GM10248 (cell line): ENCODE measurements at regions not wholly inside any gene's neighbourhood (a gene's known extent, or its start where the extent isn't known, plus 50 kb on each side); places are given as distances from the start of the nearest gene placed in this dataset.

Experiments used
- CTCF ChIA-PET: fragments of 300-600 bp; sonication (Branson Sonifier 250); formaldehyde crosslinking; extraction: SDS; loops from one replicate; lab custom pipeline; 2021; ENCODE audit warnings: antibody characterized with exemption; lab: Yijun Ruan, JAX
- POLR2A ChIA-PET: fragments of 350-650 bp; sonication (Branson Sonifier 250); formaldehyde crosslinking; extraction: SDS; loops from one replicate; lab custom pipeline; 2020; ENCODE audit warnings: antibody characterized with exemption; lab: Yijun Ruan, JAX
- DNase-seq: peaks from one replicate; pipeline ENCODE4 v3.0.0; 2012; ENCODE audit errors: extremely low spot score
- CTCF ChIP-seq: IDR thresholded peaks from 2 replicates; pipeline ENCODE4 v1.5.1; 2012; ENCODE audit warnings: mild to moderate bottlenecking, low read depth; ENCODE audit errors: extremely low read depth, missing control alignments, control extremely low read depth

- DNase-seq: no peak
- ChIA-PET CTCF (no interaction called here), POLR2A (no interaction called here)
- no peak for TF ChIP-seq CTCF
These were observed 163.7 kb upstream of the SLC30A5 start for GRCh38 chr5:68930139-68930538.

GRCh38 chr5:68932830-68933434 lies 160.9 kb upstream of the SLC30A5 start:
- DNase-seq: no peak
- CTCF ChIA-PET: interaction anchor here (1.0 kb wide), 1 partner anchor 14 kb away, joined by 4 read pairs; no protein-coding TSS in a partner anchor
- no peak for TF ChIP-seq CTCF
- POLR2A ChIA-PET: no interaction called here

- ChIA-PET CTCF (interaction anchor here (1.0 kb wide), 1 partner anchor 19 kb away, joined by 3 read pairs; no protein-coding TSS in a partner anchor), POLR2A (no interaction called here)
- no peak for TF ChIP-seq CTCF
- no peak for DNase-seq
These were observed 151.6 kb upstream of the SLC30A5 start for GRCh38 chr5:68942169-68942568.

- ChIA-PET CTCF (interaction anchor here (1.4 kb wide), 1 partner anchor 13 kb away, joined by 4 read pairs; no protein-coding TSS in a partner anchor), POLR2A (no interaction called here)
- no peak for DNase-seq
- no peak for TF ChIP-seq CTCF
These were observed 147.1 kb upstream of the SLC30A5 start for GRCh38 chr5:68946728-68947127.

- no peak for TF ChIP-seq CTCF
- ChIA-PET POLR2A (no interaction called here), CTCF (interaction anchor here (2.1 kb wide), 2 partner anchors 10 to 15 kb away, joined by 5 to 7 read pairs; no protein-coding TSS in a partner anchor)
- no peak for DNase-seq
These were observed 145.8 kb upstream of the SLC30A5 start for GRCh38 chr5:68947986-68948385.

- no peak for TF ChIP-seq CTCF
- DNase-seq: no peak
- ChIA-PET POLR2A (no interaction called here), CTCF (interaction anchor here (2.1 kb wide), 2 partner anchors 9 to 13 kb away, joined by 5 to 7 read pairs; no protein-coding TSS in a partner anchor)
These were observed 144.6 kb upstream of the SLC30A5 start for GRCh38 chr5:68949256-68949655.
